PC-9 (cell line): ENCODE measurements at regions not wholly inside any gene's neighbourhood (a gene's known extent, or its start where the extent isn't known, plus 50 kb on each side); places are given as distances from the start of the nearest gene placed in this dataset.

ENCODE experiments used
- CTCF ChIP-seq: fragments of 200-600 bp; sonication (generic); conservative IDR thresholded peaks from 2 replicates; pipeline ENCODE4 v1.6.1; 2017; ENCODE audit warnings: mixed run types, antibody characterized with exemption, mild to moderate bottlenecking, moderate library complexity
- EZH2 ChIP-seq: fragments of 200-600 bp; sonication (generic); IDR thresholded peaks from 2 replicates; pipeline ENCODE4 v1.8.0; 2017; ENCODE audit warnings: antibody characterized with exemption, low read depth

GRCh38 chr6:101110814-101111213 is 229.7 kb upstream of the ASCC3 start:
- no peak for TF ChIP-seq CTCF
- no peak for TF ChIP-seq EZH2
